ENCODE measurements at regions not wholly inside any gene's neighbourhood (a gene's known extent, or its start where the extent isn't known, plus 50 kb on each side); places are given as distances from the start of the nearest gene placed in this dataset.
"Not testable (repeated sequence)": the region's sequence is repeated elsewhere in the genome, so short reads cannot be mapped to it uniquely, and the experiment has no call there.

DNA sequence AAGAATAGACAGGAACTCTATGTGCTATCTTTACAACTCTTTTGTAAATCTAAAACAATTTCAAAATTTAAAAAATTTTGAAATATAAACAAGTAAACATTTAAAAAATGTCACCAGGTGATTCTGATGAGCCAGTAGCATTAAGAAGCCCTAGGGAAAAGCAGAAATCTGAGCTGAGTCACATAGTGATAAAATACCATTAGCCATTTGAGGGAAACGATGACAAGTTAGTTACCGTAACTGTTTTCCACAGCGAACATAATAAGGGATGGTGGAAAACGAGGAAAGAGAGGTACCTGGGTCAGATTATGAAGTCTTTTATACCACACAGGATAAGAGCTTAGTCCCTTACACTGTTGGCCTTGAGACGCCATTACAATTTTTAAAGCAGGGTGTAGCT is 55.5 kb downstream of the PRR15 start:
- no peak for DNase-seq

DNA sequence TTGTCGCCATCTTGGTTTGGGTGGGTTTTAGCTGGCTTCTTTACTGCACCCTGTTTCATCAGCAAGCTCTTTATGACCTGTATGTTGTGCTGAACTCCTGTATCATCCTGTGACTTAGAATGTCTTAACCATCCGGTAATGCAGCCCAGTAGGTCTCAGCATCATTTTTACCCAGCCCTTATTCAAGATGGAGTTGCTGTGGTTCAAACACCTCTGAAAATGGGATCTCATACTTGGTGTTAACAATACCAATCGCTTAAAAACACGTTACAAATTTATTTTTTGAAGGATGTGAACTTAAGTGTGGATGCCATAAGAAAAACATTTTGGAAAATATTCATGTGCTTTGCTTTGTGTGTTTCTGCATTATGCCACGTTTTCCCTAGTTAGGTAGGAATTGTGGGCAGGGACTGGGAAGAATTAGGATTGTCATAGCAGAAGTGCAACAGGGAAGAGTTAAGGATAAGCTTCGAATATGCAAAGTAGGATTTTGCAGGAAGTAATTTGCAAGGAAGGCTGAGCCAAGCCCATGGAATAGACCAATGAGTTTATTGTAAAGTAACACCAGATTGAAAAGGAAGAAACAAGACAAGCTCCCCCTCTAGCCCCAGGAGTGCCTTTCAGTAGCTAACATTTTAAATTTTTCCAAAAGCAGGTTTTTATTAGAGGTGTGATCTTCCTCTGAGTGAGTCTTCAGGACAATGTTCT is 56.4 kb downstream of the PRR15 start:
- no peak for DNase-seq

GRCh38 chr7:29620556-29620930 is 56.9 kb downstream of the PRR15 start:
- DNase-seq: no peak

DNA sequence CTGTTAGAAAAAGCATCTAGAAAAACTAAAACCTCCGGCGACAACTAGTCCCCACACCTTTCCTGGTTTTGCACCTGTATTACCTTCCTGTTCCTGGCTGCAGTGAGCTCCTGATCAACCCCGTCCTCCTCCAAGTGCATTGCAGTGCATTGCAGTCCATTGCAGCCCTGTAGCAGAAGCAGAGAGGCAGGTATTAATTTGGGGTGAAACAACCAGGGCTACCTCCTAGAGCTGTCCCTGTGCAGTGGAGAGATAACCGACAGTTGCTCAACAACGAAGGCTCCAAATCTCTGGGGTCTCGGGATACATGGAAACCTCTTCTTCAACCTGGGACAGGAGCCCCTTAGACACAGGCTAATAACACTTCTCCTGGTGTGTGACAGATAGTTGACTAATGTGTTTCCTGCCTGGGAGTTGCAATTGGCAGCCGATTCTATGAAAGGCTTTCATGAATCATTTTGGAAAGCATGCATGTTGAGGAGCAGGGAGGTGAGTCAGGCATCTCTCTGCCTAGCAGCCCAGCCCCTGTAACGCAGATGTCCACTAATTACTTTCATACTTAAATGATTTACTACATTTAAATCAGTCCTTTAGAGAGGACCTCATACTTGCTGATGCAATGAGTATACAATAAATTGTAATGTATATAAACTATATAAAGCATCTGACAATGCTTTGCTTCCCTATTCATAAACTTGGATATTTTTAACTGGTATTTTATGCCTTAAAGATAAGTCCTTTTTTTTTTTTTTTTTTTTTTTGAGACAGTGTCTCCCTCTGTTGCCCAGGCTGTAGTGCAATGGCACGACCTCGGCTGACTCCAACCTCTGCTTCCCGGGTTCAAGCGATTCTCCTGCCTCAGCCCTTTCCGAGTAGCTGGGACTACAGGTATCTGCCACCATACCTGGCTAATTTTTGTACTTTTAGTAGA is 59.0 kb downstream of the PRR15 start:
- no peak for DNase-seq

DNA sequence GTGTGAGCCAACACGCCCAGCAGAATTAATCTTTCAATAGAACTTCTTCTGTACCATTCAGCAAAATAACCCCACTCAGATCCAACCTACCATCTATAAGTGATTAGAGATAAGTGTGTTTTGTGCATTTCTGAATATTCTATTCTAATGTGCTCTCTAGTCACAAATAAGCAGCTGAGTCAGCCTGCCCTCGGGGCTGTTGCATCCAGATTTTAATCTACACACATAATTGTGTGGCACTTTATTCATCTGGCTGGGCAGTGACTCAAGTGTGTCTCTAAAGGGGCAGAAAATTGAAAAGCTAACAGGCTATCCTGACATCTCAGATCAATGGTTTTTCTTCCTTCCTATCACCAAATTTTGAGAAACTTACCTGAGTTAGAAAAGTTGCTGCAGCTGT is 60.3 kb downstream of the PRR15 start:
- no peak for DNase-seq

DNA sequence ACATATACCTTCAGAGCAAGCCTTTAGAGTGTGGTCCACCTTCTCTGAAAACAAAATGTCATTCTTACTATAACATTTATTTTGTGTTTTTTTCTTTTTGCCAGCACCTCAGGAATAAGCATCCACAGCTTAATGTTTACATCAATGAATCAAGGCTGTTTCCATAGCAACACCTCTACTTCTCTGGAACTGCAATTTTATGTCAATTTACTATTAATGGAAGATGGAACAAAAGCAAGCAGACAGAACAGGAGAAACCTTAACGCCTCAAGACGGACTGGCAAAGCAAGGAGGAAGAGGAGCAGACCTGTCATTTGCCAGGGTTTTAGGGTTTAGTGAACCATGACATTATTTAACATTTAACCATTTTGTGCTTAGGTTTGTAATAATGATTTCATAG is 63.1 kb downstream of the PRR15 start:
- no peak for DNase-seq

- DNase-seq: no peak
These were observed 64.0 kb downstream of the PRR15 start for GRCh38 chr7:29627631-29628030.

DNA sequence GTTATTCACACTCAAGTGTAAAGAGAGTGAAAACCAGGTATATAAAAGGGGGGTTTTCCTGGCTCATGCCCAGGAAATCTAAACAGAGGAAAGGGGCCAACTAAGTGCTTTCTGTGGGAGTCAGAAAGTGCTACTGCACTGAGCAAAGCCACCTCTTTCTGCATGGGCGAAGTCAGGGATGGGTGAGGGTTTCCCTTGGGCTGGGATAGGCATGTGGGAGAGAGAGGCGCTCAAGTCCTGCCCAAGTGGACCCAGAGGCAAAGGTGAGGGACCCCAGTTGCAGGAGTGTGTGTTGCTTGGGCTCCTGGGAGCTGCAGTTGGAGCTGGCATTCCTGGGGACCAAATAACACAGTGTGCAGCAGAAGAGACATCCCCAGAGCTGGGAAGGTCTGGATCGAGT is 65.9 kb downstream of the PRR15 start:
- DNase-seq: no peak

GRCh38 chr7:29635067-29636008 is 71.7 kb downstream of the PRR15 start:
- peak; percentile 9 for DNase-seq

- no peak for DNase-seq
These were observed 72.3 kb downstream of the PRR15 start for GRCh38 chr7:29636009-29636351.

DNA sequence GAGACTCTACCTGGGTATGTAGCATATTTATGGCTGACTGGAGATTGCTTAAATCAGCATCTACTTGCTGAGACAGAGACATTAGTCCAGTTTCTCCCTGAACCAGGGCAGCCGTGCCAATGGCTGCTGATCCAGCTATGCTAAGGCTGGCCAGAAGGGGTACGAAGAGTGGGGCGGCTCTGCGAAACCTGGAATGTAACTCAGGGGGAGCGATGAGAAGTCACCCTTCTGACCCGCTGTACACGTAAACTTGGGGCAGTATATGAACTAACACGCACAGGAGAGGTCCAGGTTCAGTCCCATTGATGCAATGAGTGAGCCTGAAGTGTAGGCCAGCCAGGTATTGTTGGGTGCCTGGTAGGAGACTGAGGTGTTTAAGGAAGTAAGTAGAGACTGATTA is 73.7 kb downstream of the PRR15 start:
- DNase-seq: no peak

DNA sequence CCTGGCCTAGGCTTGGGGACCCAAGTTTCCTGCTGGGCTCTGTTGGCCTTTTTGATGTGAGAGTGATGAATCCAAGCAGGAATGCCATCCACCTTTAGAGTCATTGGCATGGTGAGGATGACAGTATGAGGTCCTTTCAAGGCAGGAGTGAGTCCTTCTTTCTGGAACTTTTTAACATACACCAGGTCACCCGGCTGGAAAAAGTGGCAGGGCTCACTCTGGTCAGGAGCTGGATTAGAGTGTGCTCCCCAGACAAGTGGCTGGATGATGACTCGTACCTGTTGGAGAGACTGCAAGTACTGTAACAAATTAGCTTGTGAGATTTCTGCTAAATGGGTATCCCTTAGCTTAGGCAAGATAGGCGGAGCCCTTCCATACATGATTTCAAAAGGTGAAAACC is 75.2 kb downstream of the PRR15 start:
- not testable (repeated sequence) for DNase-seq

DNA sequence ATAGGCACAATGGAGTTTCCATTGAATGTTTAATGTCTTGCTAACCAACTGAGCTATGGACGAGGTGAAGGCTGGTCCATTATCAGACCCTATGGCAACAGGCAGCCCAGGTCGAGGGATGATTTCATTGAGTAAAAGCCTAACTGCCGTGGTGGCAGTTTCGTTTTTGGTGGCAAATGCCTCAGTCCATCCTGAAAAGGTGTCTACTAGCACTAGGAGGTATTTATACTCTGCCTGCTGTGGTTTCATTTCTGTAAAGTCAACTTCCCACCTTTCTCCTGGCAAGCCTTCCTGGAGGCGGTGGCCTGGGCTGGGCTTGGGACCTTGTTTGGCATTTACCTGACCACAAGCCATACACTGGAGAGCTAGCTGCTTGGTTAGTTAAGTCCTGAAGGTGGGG is 75.8 kb downstream of the PRR15 start:
- no peak for DNase-seq

DNA sequence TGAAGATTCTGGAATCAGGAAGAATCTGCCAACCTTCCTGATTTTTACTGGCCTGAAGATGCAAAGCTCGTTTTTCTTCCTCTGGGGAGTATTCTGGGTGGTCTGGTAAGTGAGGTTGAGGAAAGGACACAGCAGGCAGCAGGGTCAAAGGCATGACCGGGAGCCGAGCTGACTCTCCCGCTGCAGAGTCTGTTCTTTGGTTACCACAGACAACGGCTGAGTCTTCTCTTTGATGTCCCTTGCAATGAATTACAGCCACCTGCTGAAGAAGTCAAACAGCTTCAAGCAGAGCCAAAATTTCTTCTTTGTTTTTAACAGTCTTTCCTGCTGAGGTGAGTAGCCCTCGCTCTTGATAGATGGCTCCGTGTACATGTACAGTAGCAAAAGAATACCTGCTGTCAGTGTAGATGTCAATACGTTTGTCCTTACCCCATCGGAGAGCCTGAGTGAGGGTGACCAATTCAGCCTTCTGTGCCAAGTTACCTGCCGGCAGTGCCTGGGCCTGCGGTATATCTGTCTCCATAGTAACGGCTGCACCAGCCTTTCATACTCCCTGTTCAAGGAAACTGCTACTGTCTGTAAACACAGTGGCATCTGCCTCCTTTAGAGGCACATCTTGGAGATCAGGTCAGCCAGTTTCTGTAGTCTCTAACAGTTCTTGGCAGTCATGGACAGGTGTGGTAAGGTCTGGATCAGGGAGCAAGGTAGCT is 76.4 kb downstream of the PRR15 start:
- peak; percentile 76 for DNase-seq

- no peak for DNase-seq
These were observed 78.0 kb downstream of the PRR15 start for GRCh38 chr7:29641651-29642050.

DNA sequence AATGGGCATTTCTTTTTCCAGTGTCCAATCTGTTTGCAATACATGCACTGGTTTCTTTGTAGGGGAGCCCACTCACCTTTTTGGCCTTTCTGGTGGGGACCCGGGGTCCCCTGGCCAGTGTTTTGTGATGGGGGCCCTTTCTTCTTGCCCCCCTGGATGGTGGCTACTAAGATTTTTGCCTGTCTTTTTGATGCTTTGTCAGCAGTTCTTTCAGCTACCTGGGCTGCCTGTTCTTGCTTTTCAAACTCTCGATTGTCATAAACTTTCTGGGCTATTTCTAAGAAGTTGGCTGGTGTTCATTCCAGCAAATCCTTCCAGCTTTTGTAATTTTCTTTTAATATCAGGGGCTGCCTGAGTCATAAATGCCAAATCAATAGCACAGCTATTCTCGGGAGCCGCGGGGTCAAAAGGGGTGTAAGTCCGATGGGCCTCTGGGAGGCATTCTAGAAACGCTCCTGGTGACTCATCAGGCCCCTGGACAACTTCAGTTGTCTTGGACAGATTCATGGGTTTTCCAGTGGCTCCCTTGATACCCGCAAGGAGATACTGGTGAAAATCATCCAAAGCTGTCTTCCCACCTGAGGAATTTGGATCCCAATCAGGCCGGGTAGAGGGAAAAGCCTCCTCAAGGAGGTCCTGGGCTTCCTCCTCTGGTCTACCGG is 79.0 kb downstream of the PRR15 start:
- no peak for DNase-seq

DNA sequence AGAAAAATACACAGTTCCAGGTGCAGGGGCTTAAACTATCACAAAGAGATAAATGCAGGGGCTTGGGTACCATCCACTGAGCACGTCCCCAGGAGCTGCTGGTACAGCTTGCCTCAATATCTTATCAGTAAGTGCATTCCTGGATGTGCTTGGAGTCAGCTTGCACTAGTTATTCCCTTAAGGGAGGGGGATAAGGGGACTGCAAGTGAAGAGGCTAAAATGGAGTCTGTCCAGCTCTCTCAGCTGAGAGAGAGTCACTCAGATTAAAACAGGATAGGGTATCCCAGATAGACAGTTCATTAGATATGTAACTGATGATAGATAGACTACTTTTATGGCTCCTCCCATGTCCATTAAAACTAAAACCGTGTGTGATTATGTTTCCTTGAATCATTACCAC is 82.5 kb downstream of the PRR15 start:
- not testable (repeated sequence) for DNase-seq

GRCh38 chr7:29647020-29647654 is 83.5 kb downstream of the PRR15 start:
- DNase-seq: no peak

GRCh38 chr7:29647691-29648210 is 84.1 kb downstream of the PRR15 start:
- not testable (repeated sequence) for DNase-seq

- DNase-seq: no peak
These were observed 85.5 kb downstream of the PRR15 start for GRCh38 chr7:29649028-29649716.

DNA sequence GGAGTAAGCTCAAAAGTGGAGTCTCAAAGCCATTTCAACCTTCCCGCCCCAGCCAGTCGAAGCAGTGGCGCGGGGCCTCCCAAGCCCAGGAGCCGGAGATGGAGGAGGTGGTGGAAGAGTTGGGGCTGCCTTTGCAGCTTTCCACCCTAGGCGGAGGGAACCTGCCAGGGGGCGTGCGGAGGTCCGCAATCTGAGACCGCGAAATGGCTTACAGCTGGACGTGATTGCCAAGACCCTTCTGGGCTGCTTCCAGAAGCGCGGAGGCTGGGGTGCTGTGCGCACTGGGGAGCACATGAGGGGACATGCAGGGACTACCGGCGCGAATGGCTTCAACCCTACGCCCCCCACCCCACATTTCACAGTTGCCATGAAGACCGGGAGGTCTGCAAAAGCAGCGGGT is 86.2 kb downstream of the PRR15 start:
- DNase-seq: no peak

Measured in NCI-H2029 (cell line).